Chondrocyte (in vitro differentiated cells): ENCODE measurements at regions not wholly inside any gene's neighbourhood (a gene's known extent, or its start where the extent isn't known, plus 50 kb on each side); places are given as distances from the start of the nearest gene placed in this dataset.
"Not testable (repeated sequence)": the region's sequence is repeated elsewhere in the genome, so short reads cannot be mapped to it uniquely, and the experiment has no call there.

Source experiments
- DNase-seq: peaks from one replicate; pipeline ENCODE4 v3.0.0; 2021; ENCODE audit warnings: mixed read lengths, low spot score
- H3K27ac Mint-ChIP-seq: one replicate; pipeline ENCODE4 v1.8.0; 2021; ENCODE audit warnings: mild to moderate bottlenecking, moderate library complexity, mixed read lengths; ENCODE audit not compliant: unreplicated experiment
- H3K27me3 Mint-ChIP-seq: 2 replicates; pipeline ENCODE4 v1.8.0; 2021; ENCODE audit warnings: low read depth, mixed read lengths
- H3K36me3 Mint-ChIP-seq: 2 replicates; pipeline ENCODE4 v1.8.0; 2021; ENCODE audit warnings: low read depth, mixed read lengths
- H3K4me1 Mint-ChIP-seq: 2 replicates; pipeline ENCODE4 v1.8.0; 2021; ENCODE audit warnings: low read depth, mild to moderate bottlenecking, mixed read lengths
- H3K4me3 Mint-ChIP-seq: one replicate; pipeline ENCODE4 v1.8.0; 2021; ENCODE audit warnings: mild to moderate bottlenecking, moderate library complexity, mixed read lengths; ENCODE audit not compliant: unreplicated experiment
- H3K9me3 Mint-ChIP-seq: 2 replicates; pipeline ENCODE4 v1.8.0; 2021; ENCODE audit warnings: low read depth, mixed read lengths
- CTCF ChIP-seq: fragments of 200-600 bp; sonication (generic); IDR thresholded peaks from 2 replicates; pipeline ENCODE4 v1.5.0; 2021; ENCODE audit warnings: antibody characterized with exemption, mild to moderate bottlenecking, moderate library complexity

- no peak for TF ChIP-seq CTCF
- Mint-ChIP-seq H3K27me3 (peaks cover 11% of the 10 kb centered on the region), H3K27ac (no peak overlapping the region), H3K36me3 (peaks cover 7% of the 10 kb centered on the region), H3K4me1 (peaks cover 19% of the 10 kb centered on the region), H3K4me3 (no peak overlapping the region), H3K9me3 (peaks cover 9% of the 10 kb centered on the region)
- no peak for DNase-seq
Observed at GRCh38 chr9:33731142-33731541, 64.2 kb upstream of the PRSS3 start.

- no peak overlapping the region for H3K4me3 Mint-ChIP-seq
- H3K9me3 Mint-ChIP-seq: peaks cover 9% of the 10 kb centered on the region
- peaks cover 5% of the 10 kb centered on the region for H3K36me3 Mint-ChIP-seq
- no peak for TF ChIP-seq CTCF
- DNase-seq: no peak
- peaks cover 19% of the 10 kb centered on the region for H3K4me1 Mint-ChIP-seq
- no peak overlapping the region for H3K27ac Mint-ChIP-seq
- H3K27me3 Mint-ChIP-seq: peaks cover 6% of the 10 kb centered on the region
Observed at GRCh38 chr9:33731625-33732024, 63.7 kb upstream of the PRSS3 start.

- Mint-ChIP-seq H3K27ac (peak overlapping the region; percentile 34), H3K4me1 (peaks cover 23% of the 10 kb centered on the region)
- DNase-seq, H3K36me3 Mint-ChIP-seq, H3K27me3 Mint-ChIP-seq, H3K9me3 Mint-ChIP-seq, H3K4me3 Mint-ChIP-seq: not testable (repeated sequence)
Observed at GRCh38 chr9:33734247-33734940, 61.0 kb upstream of the PRSS3 start.

- H3K36me3 Mint-ChIP-seq, H3K27me3 Mint-ChIP-seq, H3K4me3 Mint-ChIP-seq, H3K9me3 Mint-ChIP-seq, DNase-seq, H3K27ac Mint-ChIP-seq: not testable (repeated sequence)
- peaks cover 23% of the 10 kb centered on the region for H3K4me1 Mint-ChIP-seq
Observed at GRCh38 chr9:33734941-33735835, 60.2 kb upstream of the PRSS3 start.

- H3K27ac Mint-ChIP-seq: no peak overlapping the region
- H3K4me1 Mint-ChIP-seq: peaks cover 23% of the 10 kb centered on the region
- H3K36me3 Mint-ChIP-seq: no peaks in the 10 kb centered on the region
- no peak for DNase-seq
- peak; percentile 91 for TF ChIP-seq CTCF
- H3K27me3 Mint-ChIP-seq: no peaks in the 10 kb centered on the region
- peaks cover 5% of the 10 kb centered on the region for H3K9me3 Mint-ChIP-seq
- no peak overlapping the region for H3K4me3 Mint-ChIP-seq
Observed at GRCh38 chr9:33737811-33738606, 57.4 kb upstream of the PRSS3 start.

- peaks cover 3% of the 10 kb centered on the region for H3K36me3 Mint-ChIP-seq
- H3K4me3 Mint-ChIP-seq: no peak overlapping the region
- no peak overlapping the region for H3K27ac Mint-ChIP-seq
- DNase-seq: no peak
- H3K4me1 Mint-ChIP-seq: peaks cover 20% of the 10 kb centered on the region
- H3K9me3 Mint-ChIP-seq: peaks cover 5% of the 10 kb centered on the region
- H3K27me3 Mint-ChIP-seq: no peaks in the 10 kb centered on the region
- no peak for TF ChIP-seq CTCF
Observed at GRCh38 chr9:33739398-33739797, 56.0 kb upstream of the PRSS3 start.
